HL-60 (cell line): ENCODE measurements at regions not wholly inside any gene's neighbourhood (a gene's known extent, or its start where the extent isn't known, plus 50 kb on each side); places are given as distances from the start of the nearest gene placed in this dataset.
"Not testable (repeated sequence)": the region's sequence is repeated elsewhere in the genome, so short reads cannot be mapped to it uniquely, and the experiment has no call there.

ENCODE experiments used
- DNase-seq, 2 experiments: peaks; one replicate each; pipeline ENCODE4 v3.0.0-alpha.2; 2010 to 2020; ENCODE audit warnings: low read depth in 1 of 2, low spot score in 1 of 2
- H3K27ac ChIP-seq: fragments of 250-450 bp; sonication (Bioruptor Pico); replicated peaks from 2 replicates; pipeline ENCODE4 v1.5.1; 2020; ENCODE audit warnings: mild to moderate bottlenecking, moderate library complexity
- H3K27me3 ChIP-seq: fragments of 250-450 bp; sonication (Bioruptor Pico); 2 replicates; pipeline ENCODE4 v1.5.1; 2021; ENCODE audit warnings: mild to moderate bottlenecking, moderate library complexity; ENCODE audit not compliant: insufficient read depth, poor library complexity, severe bottlenecking
- H3K4me3 ChIP-seq: replicated peaks from 2 replicates; pipeline ENCODE4 v1.5.1; 2011; ENCODE audit warnings: mild to moderate bottlenecking, control low read depth, low read length; ENCODE audit not compliant: insufficient read depth
- CTCF ChIP-seq: IDR thresholded peaks from one replicate; pipeline ENCODE4 v1.5.1; 2011; ENCODE audit warnings: low read length, control low read depth, inconsistent platforms; ENCODE audit not compliant: insufficient read depth
- GABPA ChIP-seq: IDR thresholded peaks from 2 replicates; pipeline ENCODE4 v1.6.1; 2012; ENCODE audit warnings: low read depth
- POLR2AphosphoS5 ChIP-seq: IDR thresholded peaks from 2 replicates; pipeline ENCODE4 v1.6.1; 2012; ENCODE audit warnings: low read depth
- SPI1 ChIP-seq: IDR thresholded peaks from 2 replicates; pipeline ENCODE4 v1.6.1; 2012; ENCODE audit warnings: low read depth, mild to moderate bottlenecking, borderline replicate concordance
- TF ChIP-seq, protein P1 (sequence below): IDR thresholded peaks from 2 replicates; pipeline ENCODE4 v1.6.1; 2012; ENCODE audit warnings: low read depth; ENCODE audit not compliant: insufficient replicate concordance

DNA sequence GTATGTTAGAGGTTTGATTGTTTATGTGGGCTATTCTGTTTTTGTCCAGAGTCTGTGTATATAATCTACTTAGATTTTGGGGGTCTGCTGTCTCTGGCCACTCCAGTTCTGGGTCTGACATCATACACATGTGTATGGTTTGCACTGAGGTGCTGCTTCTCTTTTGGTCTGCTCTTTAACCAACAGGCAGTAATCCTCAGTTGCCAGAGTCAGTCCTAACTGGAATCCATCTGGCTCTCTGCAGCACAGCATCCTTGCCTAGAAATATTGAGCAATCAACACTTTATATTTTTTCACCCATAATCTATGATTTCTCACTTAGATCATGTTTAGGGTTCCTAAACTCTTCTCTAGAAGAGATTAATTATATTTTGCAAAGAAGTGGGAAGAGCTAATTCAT lies 98.3 kb upstream of the SFRP2 start:
- no peaks in the 10 kb centered on the region for H3K27me3 ChIP-seq
- H3K27ac ChIP-seq: no peak overlapping the region
- H3K4me3 ChIP-seq: no peak overlapping the region
- no peak for DNase-seq
- TF ChIP-seq POLR2AphosphoS5 (no peak), GABPA (no peak), SPI1 (no peak)
- TF ChIP-seq, protein P1, sequence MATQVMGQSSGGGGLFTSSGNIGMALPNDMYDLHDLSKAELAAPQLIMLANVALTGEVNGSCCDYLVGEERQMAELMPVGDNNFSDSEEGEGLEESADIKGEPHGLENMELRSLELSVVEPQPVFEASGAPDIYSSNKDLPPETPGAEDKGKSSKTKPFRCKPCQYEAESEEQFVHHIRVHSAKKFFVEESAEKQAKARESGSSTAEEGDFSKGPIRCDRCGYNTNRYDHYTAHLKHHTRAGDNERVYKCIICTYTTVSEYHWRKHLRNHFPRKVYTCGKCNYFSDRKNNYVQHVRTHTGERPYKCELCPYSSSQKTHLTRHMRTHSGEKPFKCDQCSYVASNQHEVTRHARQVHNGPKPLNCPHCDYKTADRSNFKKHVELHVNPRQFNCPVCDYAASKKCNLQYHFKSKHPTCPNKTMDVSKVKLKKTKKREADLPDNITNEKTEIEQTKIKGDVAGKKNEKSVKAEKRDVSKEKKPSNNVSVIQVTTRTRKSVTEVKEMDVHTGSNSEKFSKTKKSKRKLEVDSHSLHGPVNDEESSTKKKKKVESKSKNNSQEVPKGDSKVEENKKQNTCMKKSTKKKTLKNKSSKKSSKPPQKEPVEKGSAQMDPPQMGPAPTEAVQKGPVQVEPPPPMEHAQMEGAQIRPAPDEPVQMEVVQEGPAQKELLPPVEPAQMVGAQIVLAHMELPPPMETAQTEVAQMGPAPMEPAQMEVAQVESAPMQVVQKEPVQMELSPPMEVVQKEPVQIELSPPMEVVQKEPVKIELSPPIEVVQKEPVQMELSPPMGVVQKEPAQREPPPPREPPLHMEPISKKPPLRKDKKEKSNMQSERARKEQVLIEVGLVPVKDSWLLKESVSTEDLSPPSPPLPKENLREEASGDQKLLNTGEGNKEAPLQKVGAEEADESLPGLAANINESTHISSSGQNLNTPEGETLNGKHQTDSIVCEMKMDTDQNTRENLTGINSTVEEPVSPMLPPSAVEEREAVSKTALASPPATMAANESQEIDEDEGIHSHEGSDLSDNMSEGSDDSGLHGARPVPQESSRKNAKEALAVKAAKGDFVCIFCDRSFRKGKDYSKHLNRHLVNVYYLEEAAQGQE: no peak

- Histone ChIP-seq H3K4me3 (no peak overlapping the region), H3K27me3 (no peaks in the 10 kb centered on the region), H3K27ac (no peak overlapping the region)
- TF ChIP-seq CTCF (no peak), SPI1 (no peak), POLR2AphosphoS5 (no peak), GABPA (no peak)
- TF ChIP-seq, protein P1: no peak
- DNase-seq: no peak
Observed at GRCh38 chr4:153884325-153884724, 95.4 kb upstream of the SFRP2 start.

DNA sequence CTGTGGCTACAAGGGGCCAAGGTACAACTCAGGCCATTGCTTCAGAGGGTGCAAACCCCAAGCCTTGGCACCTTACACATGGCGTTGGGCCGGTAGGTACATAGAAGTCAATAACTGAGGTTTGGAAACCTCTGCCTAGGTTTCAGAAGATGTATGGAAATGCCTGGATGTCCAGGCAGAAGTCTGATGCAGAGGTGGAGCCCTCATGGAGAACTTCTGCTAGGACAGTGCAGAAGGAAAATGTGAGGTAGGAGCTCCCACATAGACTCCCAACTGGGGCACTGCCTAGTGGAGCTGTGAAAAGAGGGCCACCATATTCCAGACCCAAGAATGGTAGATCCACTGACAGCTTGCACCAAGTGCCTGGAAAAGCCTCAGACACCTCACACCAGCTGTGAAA lies 92.1 kb upstream of the SFRP2 start:
- TF ChIP-seq CTCF (no peak), POLR2AphosphoS5 (no peak)
- no peak for DNase-seq
- Histone ChIP-seq H3K27me3 (no peaks in the 10 kb centered on the region), H3K27ac (no peak overlapping the region), H3K4me3 (no peak overlapping the region)

DNA sequence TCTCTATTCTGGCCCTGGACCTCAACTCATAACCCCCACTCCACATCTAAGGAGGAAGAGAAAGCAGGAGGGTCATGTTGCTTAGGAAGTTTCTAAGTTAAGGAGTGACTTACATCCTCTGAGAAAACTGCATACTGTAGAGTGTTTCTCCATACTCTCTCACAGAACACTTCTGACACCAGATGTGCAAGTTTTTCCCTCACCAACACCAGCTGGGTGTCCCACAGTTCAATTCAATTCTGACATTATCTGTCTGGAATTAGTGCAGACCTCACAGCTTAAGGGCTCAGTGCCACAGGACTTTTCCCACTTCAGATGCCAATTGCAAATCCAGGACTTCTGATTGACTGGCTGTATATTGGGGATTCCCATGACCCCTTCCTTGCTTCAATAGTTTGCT lies 89.0 kb upstream of the SFRP2 start:
- no peak overlapping the region for H3K27ac ChIP-seq
- peaks cover under 1% of the 10 kb centered on the region for H3K27me3 ChIP-seq
- no peak for DNase-seq
- TF ChIP-seq POLR2AphosphoS5: no peak
- no peak overlapping the region for H3K4me3 ChIP-seq

DNA sequence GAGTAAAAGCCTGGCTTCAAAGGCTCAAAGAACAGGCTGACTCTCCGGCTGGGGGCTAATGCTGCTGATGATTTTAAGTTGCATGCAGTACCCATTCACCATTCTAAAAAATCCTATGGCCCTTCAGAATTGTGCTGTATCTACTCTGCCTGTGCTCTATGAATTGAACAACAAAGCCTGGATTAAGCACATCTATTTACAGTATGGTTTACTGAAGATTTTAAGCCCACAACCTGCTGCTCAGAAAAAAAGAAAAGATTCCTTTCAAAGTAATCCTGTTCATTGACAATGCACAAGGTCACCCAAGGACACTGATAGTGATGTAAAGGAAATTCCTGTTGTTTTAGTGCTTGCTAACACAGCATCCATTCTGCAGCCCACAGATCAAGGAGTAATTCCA lies 84.9 kb upstream of the SFRP2 start:
- TF ChIP-seq, protein P1: no peak
- TF ChIP-seq POLR2AphosphoS5 (no peak), CTCF (no peak)
- no peak for DNase-seq
- Histone ChIP-seq H3K4me3 (no peak overlapping the region), H3K27me3 (peaks cover 5% of the 10 kb centered on the region), H3K27ac (no peak overlapping the region)

DNA sequence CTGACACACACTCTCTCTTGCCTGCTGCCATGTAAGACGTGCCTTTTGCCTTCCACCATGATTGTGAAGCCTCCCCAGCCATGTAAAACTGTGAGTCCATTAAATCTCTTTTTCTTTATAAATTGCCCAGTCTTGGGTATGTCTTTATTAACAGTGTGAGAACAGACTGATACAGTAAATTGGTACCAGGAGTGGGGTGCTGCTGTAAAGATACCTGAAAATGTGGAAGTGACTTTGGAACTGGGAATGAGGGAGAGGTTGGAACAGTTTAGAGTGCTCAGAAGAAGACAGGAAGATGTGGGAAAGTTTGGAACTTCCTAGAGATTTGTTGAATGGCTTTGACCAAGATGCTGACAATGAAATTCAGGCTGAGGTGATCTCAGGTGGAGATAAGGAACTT lies 77.9 kb upstream of the SFRP2 start:
- not testable (repeated sequence) for DNase-seq, H3K4me3 ChIP-seq, H3K27me3 ChIP-seq, H3K27ac ChIP-seq
